Stimulated activated CD4-positive, alpha-beta T cell treated with anti-CD3 and anti-CD28 coated beads, Interleukin-15, amount 100 ng/mL, for 1 hour (primary cell): ENCODE measurements at regions not wholly inside any gene's neighbourhood (a gene's known extent, or its start where the extent isn't known, plus 50 kb on each side); places are given as distances from the start of the nearest gene placed in this dataset.
"Not testable (repeated sequence)": the region's sequence is repeated elsewhere in the genome, so short reads cannot be mapped to it uniquely, and the experiment has no call there.

Experiments used
- DNase-seq, 2 donors: peaks; one replicate each; pipeline ENCODE4 v3.0.0-alpha.2; 2020; ENCODE audit warnings: low read depth in 1 of 2, low spot score in 1 of 2

GRCh38 chr21:28714777-28715464 is 277.8 kb downstream of the LTN1 start:
- DNase-seq: no peak

- DNase-seq: no peak
These were observed 280.3 kb downstream of the LTN1 start for GRCh38 chr21:28712411-28712810.

- DNase-seq: no peak
These were observed 287.1 kb downstream of the LTN1 start for GRCh38 chr21:28705616-28706015.

- no peak for DNase-seq
These were observed 287.9 kb downstream of the LTN1 start for GRCh38 chr21:28704746-28705145.

- DNase-seq: no peak
These were observed 288.8 kb downstream of the LTN1 start for GRCh38 chr21:28703861-28704260.

GRCh38 chr21:28699596-28700259 is 292.9 kb downstream of the LTN1 start:
- no peak for DNase-seq

- DNase-seq: no peak
These were observed 293.5 kb downstream of the LTN1 start for GRCh38 chr21:28699186-28699585.

GRCh38 chr21:28696844-28697410 is 295.8 kb downstream of the LTN1 start:
- DNase-seq: no peak

- DNase-seq: no peak
These were observed 299.2 kb downstream of the LTN1 start for GRCh38 chr21:28693476-28693875.

- no peak for DNase-seq
These were observed 302.5 kb downstream of the LTN1 start for GRCh38 chr21:28690196-28690595.

GRCh38 chr21:28688381-28688780 is 304.3 kb downstream of the LTN1 start:
- DNase-seq: no peak

GRCh38 chr21:28687586-28687985 is 305.1 kb downstream of the LTN1 start:
- DNase-seq: no peak

GRCh38 chr21:28683982-28684752 is 308.5 kb downstream of the LTN1 start:
- no peak for DNase-seq

- DNase-seq: not testable (repeated sequence)
These were observed 309.8 kb downstream of the LTN1 start for GRCh38 chr21:28682884-28683283.

GRCh38 chr21:28677096-28677495 is 315.6 kb downstream of the LTN1 start:
- DNase-seq: not testable (repeated sequence)

GRCh38 chr21:28675331-28676041 is 317.2 kb downstream of the LTN1 start:
- no peak for DNase-seq

GRCh38 chr21:28674763-28675162 is 317.9 kb downstream of the LTN1 start:
- no peak for DNase-seq

- no peak for DNase-seq
These were observed 321.0 kb downstream of the LTN1 start for GRCh38 chr21:28671549-28672195.

- DNase-seq: no peak
These were observed 322.6 kb downstream of the LTN1 start for GRCh38 chr21:28669971-28670653.

- no peak for DNase-seq
These were observed 323.4 kb downstream of the LTN1 start for GRCh38 chr21:28669321-28669720.
